OCI-LY7 (cell line): ENCODE measurements at regions not wholly inside any gene's neighbourhood (a gene's known extent, or its start where the extent isn't known, plus 50 kb on each side); places are given as distances from the start of the nearest gene placed in this dataset.

Experiments used
- CTCF ChIP-seq: fragments of 200-600 bp; sonication (generic); conservative IDR thresholded peaks from 2 replicates; pipeline ENCODE4 v1.5.1; 2014; ENCODE audit warnings: mild to moderate bottlenecking, antibody characterized with exemption, low read length, moderate library complexity, mixed read lengths
- EZH2phosphoT487 ChIP-seq: fragments of 200-600 bp; sonication (generic); IDR thresholded peaks from 2 replicates; pipeline ENCODE4 v1.6.1; 2018; ENCODE audit warnings: low read depth, borderline replicate concordance, mild to moderate bottlenecking, mixed run types, antibody characterized with exemption, low read length, moderate library complexity, mixed read lengths

- TF ChIP-seq CTCF = no peak
- TF ChIP-seq EZH2phosphoT487 = no peak
These were observed 62.3 kb upstream of the HMHB1 start for GRCh38 chr5:143749581-143750205.
